ENCODE measurements at regions not wholly inside any gene's neighbourhood (a gene's known extent, or its start where the extent isn't known, plus 50 kb on each side); places are given as distances from the start of the nearest gene placed in this dataset.
"Not testable (repeated sequence)": the region's sequence is repeated elsewhere in the genome, so short reads cannot be mapped to it uniquely, and the experiment has no call there.

DNA sequence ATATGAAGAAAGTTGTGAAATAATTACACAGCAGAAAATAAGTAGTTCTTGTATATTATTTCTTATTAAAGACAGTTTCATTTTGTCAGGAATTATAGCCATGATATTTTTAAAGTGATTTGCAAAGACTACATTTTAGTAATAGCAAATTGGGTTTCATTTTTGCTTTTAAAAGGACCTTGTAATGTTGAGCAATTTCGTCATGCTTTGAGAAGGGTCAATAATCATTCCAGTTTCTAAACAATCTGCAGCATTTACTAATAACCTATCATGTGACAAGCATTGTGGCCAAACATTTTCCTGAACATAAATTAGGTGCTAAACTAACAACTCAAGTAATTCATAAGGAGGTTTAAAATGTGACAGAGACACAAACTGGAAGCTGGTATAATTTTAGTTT is 214.4 kb upstream of the CBLB start:
- no peak for DNase-seq

DNA sequence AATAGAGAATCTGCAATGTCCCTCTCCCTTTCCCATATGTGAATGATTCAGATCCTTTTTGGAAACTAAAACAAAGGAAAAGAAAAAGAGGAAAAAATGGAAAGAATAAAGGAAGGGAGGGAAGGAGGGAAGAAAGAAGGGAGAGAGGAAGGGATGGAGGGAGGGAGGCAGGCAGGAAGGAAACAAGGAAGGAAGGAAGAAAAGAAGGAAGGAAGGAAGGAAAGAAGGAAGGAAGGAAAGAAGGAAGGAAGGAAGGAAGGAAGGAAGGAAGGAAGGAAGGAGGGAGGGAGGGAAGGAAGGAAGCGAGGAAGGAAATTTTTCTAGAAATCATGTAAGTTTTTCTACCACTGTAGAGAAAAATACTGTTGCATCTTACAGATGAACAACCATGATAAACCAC is 215.0 kb upstream of the CBLB start:
- no peak for DNase-seq

DNA sequence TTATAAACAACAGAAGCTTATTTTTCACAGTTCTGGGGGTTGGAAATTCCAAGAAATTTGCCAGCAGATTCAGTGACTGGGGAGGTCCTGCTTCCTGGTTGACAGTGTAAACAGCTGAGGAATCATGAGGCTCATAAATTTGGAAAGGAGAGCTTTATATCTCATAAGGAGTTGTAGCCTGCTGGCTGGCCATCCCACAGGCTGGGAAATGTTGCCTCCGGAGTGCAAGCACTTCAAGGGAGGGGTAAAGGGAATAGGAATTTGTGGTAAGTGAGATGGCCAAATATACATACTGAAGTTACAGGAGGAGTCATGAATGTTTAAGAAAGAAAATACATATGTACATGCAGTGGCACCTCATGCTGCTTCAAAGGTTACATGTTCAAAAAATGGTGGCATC is 217.2 kb upstream of the CBLB start:
- DNase-seq = no peak

DNA sequence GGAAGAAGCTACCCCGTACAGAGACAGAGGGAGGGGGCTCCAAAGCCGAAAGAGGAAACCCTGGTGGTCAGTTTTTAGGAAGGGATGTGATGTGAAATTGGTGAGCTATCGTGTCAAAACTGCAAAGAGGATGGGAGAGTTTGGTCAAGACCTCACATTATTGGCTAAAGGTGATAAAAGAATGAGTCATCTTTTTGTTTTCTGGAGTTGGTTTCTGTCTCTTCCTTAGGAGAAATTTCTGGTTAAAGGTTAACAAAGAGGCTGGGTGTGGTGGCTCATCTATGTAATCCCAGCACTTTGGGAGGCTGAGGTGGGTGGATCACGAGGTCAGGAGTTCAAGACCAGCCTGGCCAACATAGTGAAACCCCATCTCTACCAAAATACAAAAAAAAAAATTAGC is 217.8 kb upstream of the CBLB start:
- no peak for DNase-seq

DNA sequence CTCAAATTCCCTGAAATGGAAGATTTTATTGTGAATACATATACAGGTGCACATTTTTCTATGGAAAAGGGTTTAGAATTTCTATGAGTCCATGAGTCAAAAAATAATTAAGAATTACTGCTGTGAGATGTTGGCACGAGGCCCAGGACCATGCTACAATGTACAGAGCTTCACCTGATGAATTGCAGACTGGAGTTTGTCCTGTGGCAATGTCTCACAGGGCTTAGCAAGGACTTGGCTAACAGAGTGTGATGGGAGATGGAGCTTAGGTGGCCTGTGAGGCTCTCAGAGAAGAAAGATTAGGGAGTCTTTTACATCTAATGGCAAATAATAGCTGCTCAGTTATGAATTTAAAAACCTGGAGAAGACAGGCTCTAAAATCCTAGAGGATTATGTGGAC is 219.5 kb upstream of the CBLB start:
- no peak for DNase-seq

DNA sequence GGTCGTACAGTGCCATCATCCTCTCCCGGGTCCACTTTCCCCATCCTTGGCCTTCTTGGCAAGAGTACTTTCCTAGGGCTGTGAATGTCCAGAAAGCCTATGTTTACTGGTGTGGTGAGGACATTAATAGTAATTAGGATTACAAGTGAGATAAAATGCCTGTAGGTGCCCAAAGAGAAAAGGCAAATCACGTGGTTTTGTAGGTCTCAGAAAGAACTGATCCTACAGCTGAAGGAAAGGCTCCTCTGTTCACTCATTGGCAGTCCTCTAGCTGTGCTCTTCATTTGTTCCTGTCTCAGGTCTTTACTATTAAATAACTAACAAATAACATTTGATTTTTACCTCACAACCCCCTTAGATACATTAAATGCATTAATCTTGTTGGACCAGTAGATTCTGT is 220.1 kb upstream of the CBLB start:
- DNase-seq = no peak

DNA sequence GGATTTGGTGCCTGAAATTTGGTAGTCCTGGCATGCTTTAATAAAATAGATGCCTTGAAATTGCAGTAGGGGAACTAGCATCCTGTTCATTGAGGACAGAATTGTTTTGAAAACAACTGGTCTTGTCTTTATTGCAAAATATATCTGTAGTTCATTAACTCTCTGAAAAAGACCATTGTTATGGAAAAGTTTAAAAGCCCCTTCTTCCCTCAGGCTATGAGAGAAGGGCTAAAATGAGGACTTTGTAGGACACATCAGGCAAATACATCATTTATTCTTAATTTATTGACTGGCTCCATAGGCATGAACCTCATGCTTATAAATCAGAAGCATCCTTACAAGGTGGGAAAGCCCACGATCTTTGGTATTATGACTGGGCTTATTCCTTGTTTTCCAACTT is 221.0 kb upstream of the CBLB start:
- no peak for DNase-seq

DNA sequence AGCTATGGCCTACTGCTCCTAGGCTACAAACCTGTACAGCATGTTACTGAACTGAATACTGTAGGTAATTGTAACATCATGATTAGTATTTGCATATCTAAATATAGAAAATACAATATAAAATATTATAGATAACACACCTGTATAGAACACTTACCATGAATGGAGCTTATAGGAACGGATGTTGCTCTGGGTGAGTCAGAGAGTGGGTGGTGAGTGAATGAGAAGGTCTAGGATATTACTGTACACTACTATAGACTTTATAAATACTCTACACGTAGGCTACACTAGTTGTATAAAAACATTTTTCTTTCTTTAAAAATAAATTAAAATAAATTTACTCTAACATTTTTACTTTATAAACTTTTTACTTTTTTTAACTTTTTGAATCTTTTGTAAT is 224.0 kb upstream of the CBLB start:
- no peak for DNase-seq

DNA sequence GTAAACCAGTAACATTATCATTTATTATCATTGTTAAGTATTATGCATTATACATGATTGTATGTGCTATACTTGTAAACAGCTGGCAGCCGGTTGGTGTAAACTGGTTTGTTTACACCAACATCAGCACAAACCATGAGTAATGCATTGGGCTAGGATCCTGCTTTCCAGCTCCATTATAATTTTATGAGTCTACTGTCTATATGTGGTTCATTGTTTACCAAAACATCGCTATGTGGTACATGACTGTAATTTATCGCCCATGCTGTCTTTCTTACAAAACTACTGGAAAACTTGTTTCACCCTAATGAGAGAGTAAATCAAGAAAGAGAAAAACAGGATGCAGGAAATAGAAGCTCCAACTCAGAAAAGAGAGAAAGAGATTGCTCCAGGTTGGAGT is 224.8 kb upstream of the CBLB start:
- no peak for DNase-seq

DNA sequence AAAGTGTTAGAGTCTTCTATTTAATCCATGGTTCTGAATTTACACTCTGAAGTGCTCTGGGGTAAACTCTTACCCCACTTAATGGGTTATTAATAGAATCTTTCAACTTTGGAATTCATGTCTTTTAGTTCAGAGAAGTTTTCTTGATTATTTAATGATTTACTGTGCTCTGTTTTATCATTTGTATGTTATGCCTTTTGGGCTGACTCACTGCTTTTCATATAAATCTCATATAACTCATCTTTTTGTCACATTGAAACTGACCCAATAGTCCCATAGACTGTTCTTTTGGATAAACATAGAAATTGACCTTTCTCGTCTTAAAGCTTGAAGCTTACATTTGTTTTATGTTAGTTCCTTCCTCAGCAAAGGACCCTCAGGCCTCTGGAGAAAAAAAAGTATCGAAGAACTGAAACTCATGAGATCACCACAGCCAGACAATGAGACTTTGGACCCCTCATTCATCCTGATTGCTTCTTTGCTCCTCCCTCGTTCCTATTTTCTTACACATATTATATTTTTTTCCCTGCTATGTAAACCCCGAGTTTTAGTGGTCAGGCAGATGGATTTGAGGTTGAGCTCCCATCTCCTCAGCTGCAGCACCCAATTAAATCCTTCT is 229.1 kb upstream of the CBLB start:
- DNase-seq = no peak

DNA sequence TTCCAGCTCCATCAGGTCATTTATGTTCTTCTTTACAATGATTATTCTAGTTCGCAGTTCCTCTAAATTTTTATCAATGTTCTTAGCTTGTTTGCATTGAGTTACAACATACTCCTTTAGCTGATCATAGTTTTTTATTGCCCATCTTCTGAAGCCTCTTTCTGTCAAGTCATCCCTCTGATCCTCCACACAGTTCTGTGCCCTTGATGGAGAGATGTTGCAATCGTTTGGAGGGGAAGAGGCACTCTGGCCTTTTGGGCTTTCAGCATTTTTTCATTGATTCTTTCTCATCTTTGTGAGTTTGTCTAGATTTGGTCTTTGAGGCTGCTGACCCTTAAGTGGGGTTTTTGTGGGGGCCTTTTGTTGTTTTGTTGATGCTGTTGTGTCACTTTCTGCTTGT is 234.6 kb upstream of the CBLB start:
- DNase-seq = no peak

DNA sequence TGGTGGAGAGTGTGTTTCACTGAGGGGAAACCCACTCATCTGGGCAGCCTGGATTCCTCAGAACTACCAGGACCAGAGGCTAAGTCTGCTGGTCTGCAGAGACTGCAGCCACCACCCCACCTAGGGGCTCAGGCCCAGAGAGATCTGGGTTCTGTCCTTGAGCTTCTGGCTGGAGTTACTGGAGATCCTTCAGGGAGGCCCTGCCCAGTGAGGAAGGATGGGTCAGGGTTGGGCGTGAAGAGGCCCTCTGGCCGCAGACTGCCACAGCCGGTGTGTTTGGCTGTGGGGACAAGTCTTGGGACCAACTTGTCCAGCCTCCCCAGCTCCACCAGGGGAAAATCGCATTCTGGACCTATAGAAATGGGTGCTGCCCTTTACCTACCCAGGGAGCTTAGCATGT is 235.3 kb upstream of the CBLB start:
- no peak for DNase-seq

DNA sequence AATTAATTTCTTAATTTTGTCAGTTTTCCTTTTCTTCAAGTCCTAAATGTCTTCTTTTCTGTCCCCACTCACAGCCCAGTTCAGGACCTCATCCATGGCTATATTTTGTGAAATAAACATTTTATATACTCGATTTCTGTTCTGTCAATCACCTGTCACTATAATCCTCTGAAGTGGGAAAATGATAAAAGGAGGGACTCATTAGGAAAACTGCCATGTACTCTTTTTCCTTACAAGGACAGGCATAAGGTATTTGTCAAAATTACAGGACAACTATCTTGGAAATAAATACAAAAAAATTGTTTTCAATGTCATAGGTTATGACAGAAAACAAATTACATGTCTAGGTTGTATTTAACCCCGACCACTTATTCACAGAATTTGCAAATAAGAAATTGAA is 240.1 kb upstream of the CBLB start:
- DNase-seq = no peak

DNA sequence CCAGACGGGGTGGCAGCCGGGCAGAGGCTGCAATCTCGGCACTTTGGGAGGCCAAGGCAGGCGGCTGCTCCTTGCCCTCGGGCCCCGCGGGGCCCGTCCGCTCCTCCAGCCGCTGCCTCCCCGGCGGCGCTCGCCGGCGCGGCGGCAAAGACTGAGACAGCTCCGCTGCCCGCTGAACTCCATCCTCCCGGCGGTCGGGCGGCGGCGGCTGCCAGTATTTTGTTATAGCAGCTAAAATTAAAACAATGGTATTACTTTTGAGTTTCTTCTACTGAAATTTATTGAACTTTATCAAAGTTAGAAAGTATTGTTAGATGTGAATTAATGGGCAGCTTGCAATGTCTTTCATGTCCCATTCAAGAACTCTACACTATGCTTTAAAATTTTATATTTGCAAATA is 243.7 kb upstream of the CBLB start:
- not testable (repeated sequence) for DNase-seq

DNA sequence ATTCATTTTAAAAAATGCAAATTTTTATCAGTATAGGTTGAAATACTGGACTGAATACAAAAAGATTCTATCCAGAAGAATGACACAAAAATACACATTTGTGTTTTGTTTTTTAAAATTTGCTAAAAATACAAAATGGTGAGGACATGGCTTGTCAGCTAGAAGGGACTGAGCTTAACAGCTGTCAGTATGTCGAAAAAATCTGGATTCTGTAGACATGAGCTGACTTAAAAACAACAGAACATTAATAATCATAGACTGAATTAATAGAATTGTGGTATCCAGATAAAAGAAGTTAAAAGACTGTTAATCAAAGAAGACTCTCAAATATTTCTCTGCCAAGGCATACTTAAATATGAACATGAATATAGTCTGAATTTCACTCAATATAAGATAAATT is 244.9 kb upstream of the CBLB start:
- DNase-seq = no peak

DNA sequence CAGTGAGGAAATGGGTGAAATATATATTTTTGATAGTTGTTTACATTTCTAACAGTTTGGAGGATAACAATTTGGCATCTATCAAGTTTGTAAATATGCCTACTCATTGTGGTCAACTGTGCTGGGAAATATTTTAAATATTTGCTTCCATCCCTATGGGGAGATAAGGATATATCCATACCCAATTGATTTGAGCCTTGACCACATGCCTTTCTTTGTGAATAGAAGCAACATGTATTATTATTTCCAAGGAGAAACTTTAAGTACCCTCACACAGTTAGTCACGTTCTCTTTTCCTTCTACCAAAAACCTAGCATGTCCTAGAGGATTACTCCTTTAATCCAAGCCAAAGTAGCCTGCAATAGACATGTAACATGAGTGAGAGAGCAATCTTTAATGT is 245.4 kb upstream of the CBLB start:
- no peak for DNase-seq

DNA sequence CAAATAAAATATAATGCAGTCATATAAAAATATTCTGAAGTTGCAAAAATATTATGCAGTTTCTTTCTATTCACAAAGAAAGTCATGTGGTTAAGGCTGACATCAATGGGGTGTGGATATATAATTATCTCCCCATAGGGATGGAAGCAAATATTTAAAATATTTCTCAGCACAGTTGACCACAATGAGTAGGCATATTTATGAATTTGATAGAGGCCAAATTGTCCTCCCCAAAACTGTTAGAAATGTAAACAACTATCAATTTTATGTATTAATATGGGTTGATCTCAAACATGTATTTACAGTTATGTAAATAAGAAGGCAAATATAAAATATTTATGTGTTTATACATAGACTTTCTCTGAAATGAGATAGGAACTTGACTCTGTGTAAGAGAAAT is 246.0 kb upstream of the CBLB start:
- DNase-seq = no peak

DNA sequence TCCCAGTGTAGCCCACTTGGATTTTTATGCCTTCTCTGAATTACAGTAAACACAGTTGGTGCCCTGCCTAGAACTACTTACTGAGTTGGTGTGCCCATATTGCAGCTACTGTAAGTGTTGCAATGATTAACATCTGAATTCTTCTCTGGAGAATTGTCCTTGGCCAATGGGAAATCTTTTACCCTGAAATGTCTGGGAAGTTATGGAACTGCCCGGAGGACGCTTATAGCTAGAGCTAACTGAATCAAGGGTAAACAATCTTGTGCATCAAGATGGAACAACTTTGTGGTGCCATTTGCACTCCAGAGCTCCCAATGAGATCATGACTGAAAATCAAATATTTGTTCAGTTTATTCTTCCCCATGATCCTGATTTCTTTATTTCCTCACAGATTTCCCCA is 246.7 kb upstream of the CBLB start:
- DNase-seq = no peak

DNA sequence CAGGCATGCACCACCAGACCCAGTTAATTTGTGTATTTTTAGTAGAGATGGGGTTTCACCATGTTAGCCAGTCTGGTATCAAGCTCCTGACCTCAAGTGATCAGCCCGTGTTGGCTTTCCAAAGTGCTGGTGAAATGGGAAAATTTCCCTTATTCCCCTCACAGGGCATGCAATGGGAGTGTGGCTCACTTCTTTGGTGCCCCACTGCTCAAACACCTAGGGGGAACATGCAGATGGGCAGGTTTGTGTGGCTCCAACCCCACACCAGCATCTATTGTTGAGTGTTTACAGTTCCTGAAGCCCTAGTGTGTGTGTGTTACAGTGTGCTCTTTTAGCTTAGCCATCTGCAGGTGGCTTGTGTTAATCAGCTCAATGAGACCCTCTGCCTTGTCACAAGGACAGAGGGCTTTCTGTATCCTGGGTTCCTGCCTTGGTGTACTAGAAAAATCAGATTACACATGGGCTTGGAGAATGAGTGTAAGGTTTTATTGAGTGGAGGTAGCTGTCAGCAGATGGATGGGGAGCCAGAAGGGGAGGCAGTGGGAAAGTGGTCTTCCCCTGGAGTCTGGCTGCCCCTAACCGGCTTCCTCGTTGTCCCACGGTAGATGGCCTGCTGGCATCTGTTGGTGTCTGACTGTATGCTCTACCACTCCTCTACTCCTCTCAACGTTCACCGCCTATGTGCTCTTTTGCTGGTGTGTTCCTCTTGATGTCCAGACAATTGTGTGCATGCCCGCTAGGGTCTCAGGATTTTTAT is 248.1 kb upstream of the CBLB start:
- DNase-seq = no peak

DNA sequence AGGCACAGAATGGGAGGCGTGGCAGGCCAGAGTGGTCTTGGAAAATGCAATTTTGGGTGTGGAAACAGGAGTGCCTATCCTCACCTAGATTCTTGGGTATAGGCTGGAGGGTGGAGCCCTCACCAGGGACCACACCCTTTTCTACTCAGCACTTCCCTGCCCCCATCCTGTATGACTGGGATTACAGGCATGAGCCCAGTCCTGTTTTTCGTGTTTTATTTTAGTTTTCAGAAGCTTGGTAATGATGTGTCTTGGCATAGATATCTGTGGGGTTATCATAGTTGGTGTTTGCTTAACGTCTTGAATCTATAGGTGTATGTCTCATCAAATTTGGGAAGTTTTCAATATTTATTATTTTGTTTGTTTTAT is 248.7 kb upstream of the CBLB start:
- DNase-seq = no peak

DNA sequence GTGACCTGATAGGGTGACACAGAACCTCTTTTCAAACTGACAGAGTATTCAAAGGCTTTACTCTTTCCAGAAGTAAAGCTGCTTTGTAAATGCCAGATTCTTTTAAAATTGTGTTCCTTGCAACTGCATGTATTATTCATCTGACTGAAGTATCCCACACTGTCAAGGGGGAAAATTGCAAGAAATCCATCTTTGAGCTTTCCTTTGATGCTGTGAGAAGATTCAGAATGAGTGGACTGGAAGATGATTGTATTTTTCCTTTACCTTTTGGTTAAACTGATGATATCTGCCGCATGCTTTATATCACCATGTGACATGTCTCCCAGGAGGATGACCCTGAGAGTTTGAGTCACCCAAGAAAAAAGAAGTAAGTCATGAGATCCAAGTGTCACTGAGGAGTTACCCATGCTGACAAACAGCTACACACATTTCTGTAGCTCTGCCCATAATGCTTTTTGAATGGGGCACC is 250.8 kb upstream of the CBLB start:
- no peak for DNase-seq

DNA sequence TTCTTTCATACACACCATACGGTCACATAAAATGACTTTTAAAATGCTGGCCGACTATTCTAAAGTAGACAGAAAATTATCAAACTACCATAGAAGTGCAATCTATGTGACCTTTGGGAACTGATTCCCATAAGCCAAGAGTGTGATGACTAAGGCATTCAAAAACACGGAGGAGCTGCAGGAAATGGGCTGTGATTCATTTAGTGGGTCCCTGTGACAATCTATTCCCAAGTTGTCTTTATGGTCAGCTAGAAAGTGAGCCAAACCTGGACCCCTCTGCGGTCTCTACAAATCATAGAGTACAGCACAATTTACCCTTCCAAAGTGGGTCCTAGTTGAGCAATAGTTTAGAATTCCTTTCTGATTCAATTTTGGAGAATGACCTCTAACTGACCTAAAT is 251.5 kb upstream of the CBLB start:
- no peak for DNase-seq

DNA sequence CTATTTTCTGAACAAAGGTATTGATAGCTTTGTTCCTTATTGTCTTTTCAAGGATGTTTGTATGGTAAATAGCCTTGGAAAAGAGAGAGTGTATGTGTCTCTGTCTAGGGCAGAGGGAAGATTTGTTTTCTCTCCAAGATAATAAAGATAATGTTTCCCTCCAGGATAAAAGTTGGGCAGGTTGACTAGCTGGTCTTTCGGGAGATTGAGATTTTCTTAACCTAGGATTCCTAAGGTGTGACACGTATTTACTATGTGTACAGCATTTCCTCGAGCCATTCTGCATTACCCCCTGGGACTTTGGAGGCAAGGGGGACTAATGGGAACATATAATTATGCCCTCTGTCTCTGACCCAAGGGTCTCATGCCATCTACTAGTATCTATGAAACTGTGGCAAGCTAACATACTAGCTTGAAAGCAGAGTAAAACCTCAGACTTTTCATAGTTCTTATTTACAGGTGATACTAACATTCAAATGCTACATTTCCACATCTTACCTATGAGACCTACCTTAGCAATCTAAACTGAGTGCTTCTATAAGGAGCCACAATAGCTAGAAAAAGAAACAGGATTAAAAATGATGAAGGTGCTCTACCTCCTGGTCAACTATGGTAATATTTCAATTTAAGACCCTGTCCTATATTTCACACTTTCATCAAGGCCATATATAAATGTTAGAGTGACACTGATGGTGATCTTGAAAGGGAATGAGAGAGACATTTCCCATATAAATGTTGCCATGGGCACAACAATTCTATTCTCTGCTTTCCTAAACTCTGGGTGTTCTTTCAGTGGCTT is 252.9 kb upstream of the CBLB start:
- no peak for DNase-seq

DNA sequence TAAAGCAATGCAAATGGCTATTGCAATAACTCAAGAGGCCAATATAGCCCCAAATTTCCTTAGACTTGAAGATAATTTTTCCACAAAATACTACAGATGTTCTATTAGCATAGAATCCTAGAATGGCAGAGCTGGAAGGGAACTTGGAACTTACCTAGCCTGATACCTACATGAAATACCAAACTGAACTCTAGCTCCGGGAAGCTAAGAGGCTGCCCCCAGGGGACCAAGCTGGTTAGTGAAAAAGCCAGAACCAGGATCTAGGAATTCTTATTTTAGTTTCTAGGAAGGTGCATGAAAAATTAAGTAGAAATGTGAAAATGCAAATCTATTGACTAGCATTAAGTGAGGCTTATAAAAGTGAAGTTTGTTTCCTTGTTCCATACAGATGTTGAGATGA is 256.0 kb upstream of the CBLB start:
- DNase-seq = no peak
